Neural crest cell (in vitro differentiated cells): ENCODE measurements at regions not wholly inside any gene's neighbourhood (a gene's known extent, or its start where the extent isn't known, plus 50 kb on each side); places are given as distances from the start of the nearest gene placed in this dataset.

Experiments
- DNase-seq: peaks from one replicate; pipeline ENCODE4 v3.0.0; 2021; ENCODE audit warnings: low read depth, mixed read lengths, low spot score
- H3K27ac Mint-ChIP-seq: one replicate; pipeline ENCODE4 v1.8.0; 2021; ENCODE audit warnings: mild to moderate bottlenecking, mixed read lengths; ENCODE audit not compliant: unreplicated experiment
- H3K27me3 Mint-ChIP-seq: 2 replicates; pipeline ENCODE4 v1.8.0; 2021; ENCODE audit warnings: low read depth, mild to moderate bottlenecking, mixed read lengths
- H3K36me3 Mint-ChIP-seq: 2 replicates; pipeline ENCODE4 v1.8.0; 2021; ENCODE audit warnings: low read depth, mild to moderate bottlenecking, mixed read lengths
- H3K4me1 Mint-ChIP-seq: 2 replicates; pipeline ENCODE4 v1.8.0; 2021; ENCODE audit warnings: mixed read lengths
- H3K4me3 Mint-ChIP-seq: one replicate; pipeline ENCODE4 v1.8.0; 2021; ENCODE audit warnings: mild to moderate bottlenecking, mixed read lengths
- H3K9me3 Mint-ChIP-seq: 2 replicates; pipeline ENCODE4 v1.8.0; 2021; ENCODE audit warnings: mixed read lengths
- TF ChIP-seq, protein P1 (sequence below): fragments of 200-600 bp; sonication (generic); conservative IDR thresholded peaks from 2 replicates; pipeline ENCODE4 v1.5.0; 2021; ENCODE audit warnings: antibody characterized with exemption, mild to moderate bottlenecking

DNA sequence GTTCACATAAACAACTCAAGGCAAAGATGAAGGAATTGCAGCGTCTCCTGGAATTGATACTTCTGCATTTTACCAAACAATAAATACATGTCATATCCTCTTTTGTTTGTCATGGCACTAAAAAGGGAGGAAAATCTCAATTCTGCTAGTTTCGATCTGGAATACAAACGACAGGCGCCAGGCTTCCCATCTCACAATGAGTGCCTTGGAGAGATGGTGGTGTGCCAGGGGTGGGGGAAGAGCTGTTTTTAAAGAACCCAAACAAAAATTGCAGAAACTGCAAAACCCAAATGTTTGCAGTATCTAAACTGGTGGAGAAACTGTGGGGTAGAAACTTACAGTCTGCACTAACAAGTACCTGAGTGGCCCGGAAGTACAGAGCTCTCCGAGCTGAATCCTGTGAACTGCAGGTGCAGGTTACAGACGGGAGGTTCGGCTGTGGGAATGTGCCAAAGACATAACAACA, 53.0 kb upstream of the KLF3 start:
- H3K4me1 Mint-ChIP-seq: peaks cover 31% of the 10 kb centered on the region
- no peak for DNase-seq
- no peaks in the 10 kb centered on the region for H3K36me3 Mint-ChIP-seq
- peak overlapping the region; percentile 5 for H3K27ac Mint-ChIP-seq
- H3K9me3 Mint-ChIP-seq: no peaks in the 10 kb centered on the region
- H3K27me3 Mint-ChIP-seq: no peaks in the 10 kb centered on the region
- H3K4me3 Mint-ChIP-seq: no peak overlapping the region
- TF ChIP-seq, protein P1, sequence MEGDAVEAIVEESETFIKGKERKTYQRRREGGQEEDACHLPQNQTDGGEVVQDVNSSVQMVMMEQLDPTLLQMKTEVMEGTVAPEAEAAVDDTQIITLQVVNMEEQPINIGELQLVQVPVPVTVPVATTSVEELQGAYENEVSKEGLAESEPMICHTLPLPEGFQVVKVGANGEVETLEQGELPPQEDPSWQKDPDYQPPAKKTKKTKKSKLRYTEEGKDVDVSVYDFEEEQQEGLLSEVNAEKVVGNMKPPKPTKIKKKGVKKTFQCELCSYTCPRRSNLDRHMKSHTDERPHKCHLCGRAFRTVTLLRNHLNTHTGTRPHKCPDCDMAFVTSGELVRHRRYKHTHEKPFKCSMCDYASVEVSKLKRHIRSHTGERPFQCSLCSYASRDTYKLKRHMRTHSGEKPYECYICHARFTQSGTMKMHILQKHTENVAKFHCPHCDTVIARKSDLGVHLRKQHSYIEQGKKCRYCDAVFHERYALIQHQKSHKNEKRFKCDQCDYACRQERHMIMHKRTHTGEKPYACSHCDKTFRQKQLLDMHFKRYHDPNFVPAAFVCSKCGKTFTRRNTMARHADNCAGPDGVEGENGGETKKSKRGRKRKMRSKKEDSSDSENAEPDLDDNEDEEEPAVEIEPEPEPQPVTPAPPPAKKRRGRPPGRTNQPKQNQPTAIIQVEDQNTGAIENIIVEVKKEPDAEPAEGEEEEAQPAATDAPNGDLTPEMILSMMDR: no peak

DNA sequence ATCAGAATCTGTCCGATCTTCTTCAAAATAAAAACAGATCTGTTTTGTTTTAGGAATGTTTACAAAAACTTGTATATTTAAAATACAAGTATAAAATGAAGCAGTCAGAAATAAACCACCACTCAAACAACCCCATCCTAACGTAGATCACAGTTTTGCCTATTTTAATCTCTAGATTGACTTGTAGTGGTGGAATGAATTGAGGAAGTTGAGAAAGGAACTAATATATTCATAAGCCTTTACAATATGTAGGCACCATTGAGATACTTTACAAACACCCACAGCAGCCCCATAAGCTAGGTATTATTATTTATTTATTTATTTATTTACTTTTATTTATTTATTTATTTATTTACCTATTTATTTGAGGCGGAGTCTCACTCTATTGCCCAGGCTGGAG, 52.3 kb upstream of the KLF3 start:
- no peaks in the 10 kb centered on the region for H3K27me3 Mint-ChIP-seq
- TF ChIP-seq, protein P1: no peak
- no peak overlapping the region for H3K27ac Mint-ChIP-seq
- peaks cover 25% of the 10 kb centered on the region for H3K4me1 Mint-ChIP-seq
- no peak overlapping the region for H3K4me3 Mint-ChIP-seq
- H3K9me3 Mint-ChIP-seq: no peaks in the 10 kb centered on the region
- no peak for DNase-seq
- no peaks in the 10 kb centered on the region for H3K36me3 Mint-ChIP-seq

DNA sequence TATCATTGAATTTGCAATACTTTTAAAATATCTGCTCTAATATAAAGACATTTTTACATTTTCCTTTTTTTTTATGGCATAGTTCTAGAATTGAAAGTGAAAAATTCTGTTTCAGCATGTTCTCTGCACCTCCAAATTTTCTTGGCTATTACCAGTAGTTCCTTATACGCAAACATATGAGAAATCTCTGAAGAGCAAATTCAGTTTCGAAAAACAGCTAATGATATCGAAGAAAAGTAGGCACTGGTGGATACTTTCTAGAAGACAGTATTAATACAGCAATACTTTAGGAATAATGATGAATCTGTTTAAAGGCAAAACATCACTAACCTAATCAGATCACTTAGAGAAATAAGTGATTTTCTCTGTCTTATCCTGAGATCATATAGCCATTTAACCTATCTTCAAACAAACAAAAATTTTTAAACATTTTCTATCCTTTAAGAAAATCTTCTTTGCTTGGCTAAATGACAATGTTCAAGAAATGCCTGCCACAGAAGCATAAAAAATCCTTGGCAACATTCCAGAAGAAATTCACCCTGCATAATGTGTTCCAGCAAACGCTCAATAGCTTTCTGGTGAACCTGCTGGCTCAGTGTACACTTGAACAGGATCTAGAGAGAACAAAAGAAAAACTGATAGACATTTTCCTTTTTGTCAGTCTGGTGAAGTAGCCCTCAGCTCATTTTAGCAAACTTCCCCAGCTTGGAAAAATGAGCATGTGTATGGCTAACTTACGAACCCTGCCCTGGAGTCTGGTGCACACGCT, 51.2 kb upstream of the KLF3 start:
- DNase-seq: no peak
- Mint-ChIP-seq H3K4me1 (peaks cover 22% of the 10 kb centered on the region), H3K36me3 (no peaks in the 10 kb centered on the region), H3K27me3 (no peaks in the 10 kb centered on the region), H3K9me3 (no peaks in the 10 kb centered on the region), H3K27ac (no peak overlapping the region), H3K4me3 (no peak overlapping the region)
- TF ChIP-seq, protein P1: no peak
